Putamen (tissue), 1 donor: ENCODE measurements at regions not wholly inside any gene's neighbourhood (a gene's known extent, or its start where the extent isn't known, plus 50 kb on each side); places are given as distances from the start of the nearest gene placed in this dataset.

Experiments
- DNase-seq: peaks from one replicate; pipeline ENCODE4 v3.0.0-alpha.2; 2016; ENCODE audit warnings: low spot score

GRCh38 chr1:50292276-50292675, 131.0 kb downstream of the DMRTA2 start:
- DNase-seq = no peak

GRCh38 chr1:50289495-50289894, 133.7 kb downstream of the DMRTA2 start:
- no peak for DNase-seq

- no peak for DNase-seq
These were observed 137.2 kb downstream of the DMRTA2 start for GRCh38 chr1:50285994-50286393.

- DNase-seq = no peak
These were observed 143.5 kb downstream of the DMRTA2 start for GRCh38 chr1:50279622-50280330.

GRCh38 chr1:50278961-50279360, 144.3 kb downstream of the DMRTA2 start:
- no peak for DNase-seq

GRCh38 chr1:50278410-50278809, 144.8 kb downstream of the DMRTA2 start:
- DNase-seq = no peak

GRCh38 chr1:50275566-50275965, 147.7 kb downstream of the DMRTA2 start:
- DNase-seq = no peak

- DNase-seq = no peak
These were observed 150.3 kb downstream of the DMRTA2 start for GRCh38 chr1:50272912-50273311.

- DNase-seq = no peak
These were observed 151.2 kb downstream of the DMRTA2 start for GRCh38 chr1:50271968-50272578.

- no peak for DNase-seq
These were observed 151.9 kb downstream of the DMRTA2 start for GRCh38 chr1:50271337-50271736.

GRCh38 chr1:50270926-50271325, 152.3 kb downstream of the DMRTA2 start:
- DNase-seq = no peak

GRCh38 chr1:50268049-50268448, 155.2 kb downstream of the DMRTA2 start:
- no peak for DNase-seq

- no peak for DNase-seq
These were observed 156.7 kb downstream of the DMRTA2 start for GRCh38 chr1:50266509-50266908.

- no peak for DNase-seq
These were observed 157.1 kb downstream of the ELAVL4 start for GRCh38 chr1:50265790-50266314.

GRCh38 chr1:50264590-50264989, 155.9 kb downstream of the ELAVL4 start:
- no peak for DNase-seq

GRCh38 chr1:50262436-50262835, 153.7 kb downstream of the ELAVL4 start:
- DNase-seq = no peak

GRCh38 chr1:50261951-50262350, 153.2 kb downstream of the ELAVL4 start:
- DNase-seq = no peak

GRCh38 chr1:50257940-50258685, 149.4 kb downstream of the ELAVL4 start:
- no peak for DNase-seq

- no peak for DNase-seq
These were observed 148.3 kb downstream of the ELAVL4 start for GRCh38 chr1:50257029-50257428.
